GM12892 (cell line): ENCODE measurements at regions not wholly inside any gene's neighbourhood (a gene's known extent, or its start where the extent isn't known, plus 50 kb on each side); places are given as distances from the start of the nearest gene placed in this dataset.

Experiments
- DNase-seq: peaks from one replicate; pipeline ENCODE4 v3.0.0; 2011; ENCODE audit not compliant: insufficient read length
- FAIRE-seq: peaks from 2 replicates; lab custom pipeline; 2011; peaks lifted over from hg19 to GRCh38; lab: Jason Lieb, UNC
- POLR2A ChIP-seq: IDR thresholded peaks from 2 replicates; pipeline ENCODE4 v1.6.1; 2011; ENCODE audit warnings: low read depth, low read length, control low read depth
- POLR2AphosphoS5 ChIP-seq: IDR thresholded peaks from 2 replicates; pipeline ENCODE4 v1.6.1; 2011; ENCODE audit warnings: low read depth, low read length, control low read depth
- TAF1 ChIP-seq: IDR thresholded peaks from 2 replicates; pipeline ENCODE4 v1.6.1; 2011; ENCODE audit warnings: low read depth, mild to moderate bottlenecking, control low read depth, low read length, borderline replicate concordance

GRCh38 chr18:59061914-59062642 lies 77.6 kb upstream of the SEC11C start:
- DNase-seq (no peak), FAIRE-seq (peak; percentile 68)
- TF ChIP-seq POLR2AphosphoS5: no peak
- no peak for TF ChIP-seq POLR2A
- TF ChIP-seq TAF1: no peak

GRCh38 chr18:59062643-59063006 lies 77.1 kb upstream of the SEC11C start:
- FAIRE-seq (no peak), DNase-seq (no peak)
- no peak for TF ChIP-seq TAF1
- no peak for TF ChIP-seq POLR2AphosphoS5
- no peak for TF ChIP-seq POLR2A

GRCh38 chr18:59063300-59063906 lies 76.3 kb upstream of the SEC11C start:
- FAIRE-seq (peak; percentile 66), DNase-seq (no peak)
- TF ChIP-seq TAF1 (no peak), POLR2AphosphoS5 (no peak), POLR2A (no peak)

- DNase-seq (no peak), FAIRE-seq (no peak)
- TF ChIP-seq POLR2AphosphoS5 (no peak), POLR2A (no peak), TAF1 (no peak)
Observed at GRCh38 chr18:59063912-59064311, 75.8 kb upstream of the SEC11C start.

- DNase-seq (no peak), FAIRE-seq (no peak)
- TF ChIP-seq POLR2A (no peak), POLR2AphosphoS5 (no peak), TAF1 (no peak)
Observed at GRCh38 chr18:59065684-59066083, 74.0 kb upstream of the SEC11C start.

GRCh38 chr18:59067873-59068272 lies 71.8 kb upstream of the SEC11C start:
- TF ChIP-seq TAF1 (no peak), POLR2A (no peak), POLR2AphosphoS5 (no peak)
- no peak for FAIRE-seq
- no peak for DNase-seq

GRCh38 chr18:59068276-59069071 lies 71.2 kb upstream of the SEC11C start:
- no peak for TF ChIP-seq POLR2A
- no peak for TF ChIP-seq TAF1
- no peak for TF ChIP-seq POLR2AphosphoS5
- no peak for DNase-seq
- no peak for FAIRE-seq

- peak; percentile 90 for FAIRE-seq
- DNase-seq: peak; percentile 48
- no peak for TF ChIP-seq POLR2AphosphoS5
- no peak for TF ChIP-seq TAF1
- TF ChIP-seq POLR2A: no peak
Observed at GRCh38 chr18:59070181-59070912, 69.3 kb upstream of the SEC11C start.

- FAIRE-seq: peak; percentile 77
- no peak for TF ChIP-seq TAF1
- TF ChIP-seq POLR2A: no peak
- TF ChIP-seq POLR2AphosphoS5: no peak
- no peak for DNase-seq
Observed at GRCh38 chr18:59072727-59073421, 66.8 kb upstream of the SEC11C start.

- TF ChIP-seq POLR2A (no peak), POLR2AphosphoS5 (no peak), TAF1 (no peak)
- DNase-seq: no peak
- FAIRE-seq: no peak
Observed at GRCh38 chr18:59075923-59076322, 63.8 kb upstream of the SEC11C start.
